ENCODE measurements at regions not wholly inside any gene's neighbourhood (a gene's known extent, or its start where the extent isn't known, plus 50 kb on each side); places are given as distances from the start of the nearest gene placed in this dataset.

DNA sequence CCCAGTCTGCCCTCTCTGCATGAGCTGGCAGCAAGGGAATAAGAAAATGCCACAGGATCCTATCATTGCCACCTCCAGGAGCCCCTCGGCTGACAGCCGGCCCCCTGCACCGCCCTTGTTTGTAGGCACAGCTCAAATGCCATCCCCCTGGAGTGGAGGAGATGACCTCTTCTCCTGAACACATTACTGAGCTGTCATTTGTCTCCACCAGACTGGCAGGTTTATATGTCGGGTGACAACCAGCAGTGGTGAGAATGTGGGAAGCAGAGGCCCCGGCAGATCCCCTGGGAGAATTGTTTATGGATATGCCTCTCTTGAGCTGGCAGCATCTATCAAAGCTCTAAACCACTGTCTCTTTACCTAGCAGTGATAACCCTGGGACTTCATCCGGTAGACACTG, 135.4 kb upstream of the FMN2 start:
- TF ChIP-seq POLR2A (IDR thresholded peaks at IDR 0.05) = no peak
- TF ChIP-seq CTCF (IDR thresholded peaks at IDR 0.05) = no peak
